ENCODE measurements at regions not wholly inside any gene's neighbourhood (a gene's known extent, or its start where the extent isn't known, plus 50 kb on each side); places are given as distances from the start of the nearest gene placed in this dataset.
"Not testable (repeated sequence)": the region's sequence is repeated elsewhere in the genome, so short reads cannot be mapped to it uniquely, and the experiment has no call there.

- no peak for DNase-seq (ENCODE audit: low read depth)
Measured at GRCh38 chr13:39803156-39803555, 147.7 kb downstream of the COG6 start.

GRCh38 chr13:39803851-39804250 is 148.4 kb downstream of the COG6 start:
- no peak for DNase-seq (ENCODE audit: low read depth)

- DNase-seq (ENCODE audit: low read depth): no peak
Measured at GRCh38 chr13:39804332-39805210, 149.1 kb downstream of the COG6 start.

- DNase-seq (ENCODE audit: low read depth): no peak
Measured at GRCh38 chr13:39809466-39809865, 154.0 kb downstream of the COG6 start.

GRCh38 chr13:39810091-39810877 is 154.8 kb downstream of the COG6 start:
- no peak for DNase-seq (ENCODE audit: low read depth)

GRCh38 chr13:39811051-39811450 is 155.6 kb downstream of the COG6 start:
- DNase-seq (ENCODE audit: low read depth): no peak

- no peak for DNase-seq (ENCODE audit: low read depth)
Measured at GRCh38 chr13:39811696-39812095, 156.2 kb downstream of the COG6 start.

- DNase-seq (ENCODE audit: low read depth): no peak
Measured at GRCh38 chr13:39815345-39816111, 160.1 kb downstream of the COG6 start.

- no peak for DNase-seq (ENCODE audit: low read depth)
Measured at GRCh38 chr13:39816936-39817335, 161.5 kb downstream of the COG6 start.

- DNase-seq (ENCODE audit: low read depth): no peak
Measured at GRCh38 chr13:39818953-39819352, 163.5 kb downstream of the COG6 start.

GRCh38 chr13:39820606-39821005 is 165.1 kb downstream of the COG6 start:
- DNase-seq (ENCODE audit: low read depth): no peak

GRCh38 chr13:39821977-39822376 is 166.5 kb downstream of the COG6 start:
- DNase-seq (ENCODE audit: low read depth): no peak

GRCh38 chr13:39822437-39822836 is 167.0 kb downstream of the COG6 start:
- no peak for DNase-seq (ENCODE audit: low read depth)

GRCh38 chr13:39823063-39823713 is 167.7 kb downstream of the COG6 start:
- DNase-seq (ENCODE audit: low read depth): no peak

- no peak for DNase-seq (ENCODE audit: low read depth)
Measured at GRCh38 chr13:39825886-39826285, 170.4 kb downstream of the COG6 start.

GRCh38 chr13:39835253-39835652 is 179.8 kb downstream of the COG6 start:
- no peak for DNase-seq (ENCODE audit: low read depth)

GRCh38 chr13:39836038-39836437 is 180.6 kb downstream of the COG6 start:
- DNase-seq (ENCODE audit: low read depth): no peak

- DNase-seq (ENCODE audit: low read depth): not testable (repeated sequence)
Measured at GRCh38 chr13:39837866-39838265, 182.4 kb downstream of the COG6 start.

GRCh38 chr13:39840201-39840600 is 184.7 kb downstream of the COG6 start:
- no peak for DNase-seq (ENCODE audit: low read depth)

- DNase-seq (ENCODE audit: low read depth): no peak
Measured at GRCh38 chr13:39847336-39847735, 191.9 kb downstream of the COG6 start.

GRCh38 chr13:39855236-39855635 is 199.8 kb downstream of the COG6 start:
- DNase-seq (ENCODE audit: low read depth): no peak

GRCh38 chr13:39856714-39857113 is 201.3 kb downstream of the COG6 start:
- no peak for DNase-seq (ENCODE audit: low read depth)

Measured in EH (cell line).